OCI-LY1 (cell line): ENCODE measurements at regions not wholly inside any gene's neighbourhood (a gene's known extent, or its start where the extent isn't known, plus 50 kb on each side); places are given as distances from the start of the nearest gene placed in this dataset.

Source experiments
- H2AFZ ChIP-seq: fragments of 200-600 bp; sonication (generic), shearing (Covaris generic); 2 replicates; pipeline ENCODE4 v1.6.0; 2014; ENCODE audit warnings: antibody characterized with exemption, mild to moderate bottlenecking, low read length
- H3F3A ChIP-seq: fragments of 200-600 bp; sonication (generic), shearing (Covaris generic); 2 replicates; pipeline ENCODE4 v1.6.0; 2014; ENCODE audit warnings: mild to moderate bottlenecking, antibody characterized with exemption, low read length, moderate library complexity; ENCODE audit not compliant: insufficient read depth
- H3K27ac ChIP-seq: fragments of 200-600 bp; sonication (generic); 2 replicates; pipeline ENCODE4 v1.5.1; 2014; ENCODE audit warnings: low read length, mixed run types, mild to moderate bottlenecking, low read depth; ENCODE audit not compliant: poor library complexity, severe bottlenecking
- H3K27me3 ChIP-seq: fragments of 200-600 bp; sonication (generic); 2 replicates; pipeline ENCODE4 v1.6.0; 2014; ENCODE audit warnings: antibody characterized with exemption, mild to moderate bottlenecking, low read length, moderate library complexity; ENCODE audit not compliant: insufficient read depth
- H3K36me3 ChIP-seq: fragments of 200-600 bp; sonication (generic); 2 replicates; pipeline ENCODE4 v1.6.1; 2014; ENCODE audit warnings: mild to moderate bottlenecking, antibody characterized with exemption, low read length, moderate library complexity, mixed read lengths; ENCODE audit not compliant: insufficient read depth
- H3K4me1 ChIP-seq: fragments of 200-600 bp; sonication (generic); 2 replicates; pipeline ENCODE4 v1.5.1; 2014; ENCODE audit warnings: mild to moderate bottlenecking, low read length, moderate library complexity; ENCODE audit not compliant: insufficient read depth, severe bottlenecking
- H3K4me2 ChIP-seq: fragments of 200-600 bp; sonication (generic), shearing (Covaris generic); 2 replicates; pipeline ENCODE4 v1.6.1; 2014; ENCODE audit warnings: low read length
- H3K4me3 ChIP-seq: fragments of 200-600 bp; sonication (generic); 2 replicates; pipeline ENCODE4 v1.5.1; 2014; ENCODE audit warnings: low read length, low read depth, mild to moderate bottlenecking, mixed read lengths; ENCODE audit not compliant: poor library complexity, severe bottlenecking
- H3K79me2 ChIP-seq: fragments of 200-600 bp; shearing (Covaris generic); 2 replicates; pipeline ENCODE4 v1.6.1; 2016; ENCODE audit warnings: mixed run types, low read length, mixed read lengths; ENCODE audit not compliant: insufficient read depth
- H3K9ac ChIP-seq: fragments of 200-600 bp; sonication (generic), shearing (Covaris generic); 2 replicates; pipeline ENCODE4 v1.6.1; 2014; ENCODE audit warnings: mild to moderate bottlenecking, low read length, mixed read lengths
- H3K9me2 ChIP-seq: fragments of 200-600 bp; sonication (generic), shearing (Covaris generic); 2 replicates; pipeline ENCODE4 v1.6.1; 2014; ENCODE audit warnings: low read depth, mild to moderate bottlenecking, low read length, mixed read lengths
- H3K9me3 ChIP-seq: fragments of 200-600 bp; shearing (Covaris generic); 2 replicates; pipeline ENCODE4 v1.6.1; 2014; ENCODE audit warnings: low read length, mixed read lengths
- H4K20me1 ChIP-seq: fragments of 200-600 bp; sonication (generic), shearing (Covaris generic); 2 replicates; pipeline ENCODE4 v1.6.0; 2016; ENCODE audit warnings: mild to moderate bottlenecking, low read length; ENCODE audit not compliant: insufficient read depth
- EZH2 ChIP-seq: fragments of 200-600 bp; sonication (generic), shearing (Covaris generic); IDR thresholded peaks from 2 replicates; pipeline ENCODE4 v1.8.0; 2017; ENCODE audit warnings: borderline replicate concordance, mixed run types, mild to moderate bottlenecking, antibody characterized with exemption, low read length, moderate library complexity, mixed read lengths
- TF ChIP-seq, protein P1 (sequence below): fragments of 200-600 bp; sonication (generic), shearing (Covaris generic); IDR thresholded peaks from 2 replicates; pipeline ENCODE4 v1.5.1; 2017; ENCODE audit warnings: mild to moderate bottlenecking, antibody characterized with exemption, low read length, moderate library complexity, mixed read lengths

DNA sequence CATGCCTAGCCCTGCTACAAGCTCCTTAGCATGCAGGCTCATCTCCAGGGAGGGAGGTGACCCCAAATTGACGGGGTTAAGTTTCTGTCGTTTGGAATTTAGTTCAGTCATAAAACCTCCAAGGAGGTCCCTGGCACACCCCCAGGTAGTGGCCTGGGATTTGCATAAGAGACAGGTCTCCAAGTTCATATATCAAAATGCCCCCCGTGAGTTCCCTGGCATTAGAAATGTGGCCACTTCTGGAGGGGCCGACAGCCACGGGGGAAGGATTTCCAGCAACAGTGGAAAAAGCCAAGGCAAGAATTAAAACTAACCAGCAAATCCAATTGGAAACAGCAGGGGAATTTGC is 228.8 kb downstream of the BCL11B start:
- TF ChIP-seq EZH2: no peak
- TF ChIP-seq, protein P1, sequence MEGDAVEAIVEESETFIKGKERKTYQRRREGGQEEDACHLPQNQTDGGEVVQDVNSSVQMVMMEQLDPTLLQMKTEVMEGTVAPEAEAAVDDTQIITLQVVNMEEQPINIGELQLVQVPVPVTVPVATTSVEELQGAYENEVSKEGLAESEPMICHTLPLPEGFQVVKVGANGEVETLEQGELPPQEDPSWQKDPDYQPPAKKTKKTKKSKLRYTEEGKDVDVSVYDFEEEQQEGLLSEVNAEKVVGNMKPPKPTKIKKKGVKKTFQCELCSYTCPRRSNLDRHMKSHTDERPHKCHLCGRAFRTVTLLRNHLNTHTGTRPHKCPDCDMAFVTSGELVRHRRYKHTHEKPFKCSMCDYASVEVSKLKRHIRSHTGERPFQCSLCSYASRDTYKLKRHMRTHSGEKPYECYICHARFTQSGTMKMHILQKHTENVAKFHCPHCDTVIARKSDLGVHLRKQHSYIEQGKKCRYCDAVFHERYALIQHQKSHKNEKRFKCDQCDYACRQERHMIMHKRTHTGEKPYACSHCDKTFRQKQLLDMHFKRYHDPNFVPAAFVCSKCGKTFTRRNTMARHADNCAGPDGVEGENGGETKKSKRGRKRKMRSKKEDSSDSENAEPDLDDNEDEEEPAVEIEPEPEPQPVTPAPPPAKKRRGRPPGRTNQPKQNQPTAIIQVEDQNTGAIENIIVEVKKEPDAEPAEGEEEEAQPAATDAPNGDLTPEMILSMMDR: no peak
- Histone ChIP-seq H3F3A (no peaks in the 10 kb centered on the region), H3K9me3 (no peaks in the 10 kb centered on the region), H3K79me2 (no peaks in the 10 kb centered on the region), H4K20me1 (no peaks in the 10 kb centered on the region), H3K4me1 (no peaks in the 10 kb centered on the region), H3K27me3 (no peaks in the 10 kb centered on the region), H3K9me2 (no peaks in the 10 kb centered on the region), H3K4me3 (no peak overlapping the region), H3K36me3 (no peaks in the 10 kb centered on the region), H3K9ac (no peak overlapping the region), H3K27ac (no peak overlapping the region), H2AFZ (no peak overlapping the region), H3K4me2 (no peak overlapping the region)

DNA sequence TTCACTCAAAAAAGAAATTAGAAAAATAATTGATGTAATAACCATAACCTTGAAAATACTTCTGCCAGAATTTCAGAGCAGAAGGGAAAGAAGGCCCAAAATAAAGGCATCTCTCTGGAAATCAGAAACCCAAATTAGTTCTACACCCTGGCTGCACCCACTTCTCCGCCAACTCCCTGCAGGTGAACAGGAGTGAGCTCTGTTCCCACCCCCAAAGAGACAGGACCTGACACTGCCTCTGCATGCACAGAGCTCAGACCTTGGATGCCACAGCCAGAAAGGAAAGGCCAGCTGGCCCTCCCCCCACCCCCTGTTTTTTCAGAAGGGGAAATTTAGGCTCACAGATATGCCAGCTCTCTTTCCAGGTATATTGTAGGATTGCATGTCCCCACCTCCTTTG is 228.2 kb downstream of the BCL11B start:
- H4K20me1 ChIP-seq: no peaks in the 10 kb centered on the region
- H2AFZ ChIP-seq: no peak overlapping the region
- H3K79me2 ChIP-seq: no peaks in the 10 kb centered on the region
- no peak overlapping the region for H3K4me2 ChIP-seq
- no peak overlapping the region for H3K9ac ChIP-seq
- H3K9me3 ChIP-seq: no peaks in the 10 kb centered on the region
- no peak overlapping the region for H3K4me3 ChIP-seq
- H3K27me3 ChIP-seq: no peaks in the 10 kb centered on the region
- H3K4me1 ChIP-seq: no peaks in the 10 kb centered on the region
- TF ChIP-seq, protein P1: no peak
- TF ChIP-seq EZH2: no peak
- H3K27ac ChIP-seq: no peak overlapping the region
- H3K36me3 ChIP-seq: no peaks in the 10 kb centered on the region
- H3F3A ChIP-seq: no peaks in the 10 kb centered on the region
- H3K9me2 ChIP-seq: no peaks in the 10 kb centered on the region

DNA sequence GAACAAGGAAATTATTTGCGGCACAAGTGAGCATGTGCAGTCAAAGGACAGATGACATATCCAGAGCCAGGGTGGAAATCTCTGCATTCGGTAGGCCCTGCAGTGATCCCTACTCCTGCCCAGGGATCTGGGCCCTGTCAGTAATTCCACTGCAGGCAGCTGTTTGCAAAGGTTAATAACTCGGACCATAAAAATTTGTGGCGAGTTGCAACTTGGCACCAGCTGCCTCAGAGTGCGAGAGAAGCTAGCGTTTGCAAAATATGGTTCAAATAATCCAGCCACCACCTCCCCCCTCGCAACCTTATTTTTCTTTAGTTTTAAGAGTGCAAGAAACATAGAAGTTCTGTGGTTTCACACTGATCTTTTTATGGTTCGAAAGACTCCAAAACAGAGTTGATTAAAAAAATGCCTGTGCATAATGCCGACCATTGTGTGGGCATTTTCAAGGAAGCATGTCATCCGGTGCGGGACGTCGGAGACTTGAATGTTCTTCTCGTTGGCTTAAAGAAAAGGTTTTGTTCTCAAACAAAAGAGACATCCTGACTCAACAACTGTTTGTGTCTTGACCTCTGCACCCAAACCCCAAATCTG is 224.5 kb downstream of the BCL11B start:
- H3F3A ChIP-seq: no peaks in the 10 kb centered on the region
- H3K9me2 ChIP-seq: no peaks in the 10 kb centered on the region
- no peaks in the 10 kb centered on the region for H3K27me3 ChIP-seq
- no peaks in the 10 kb centered on the region for H3K36me3 ChIP-seq
- H3K4me1 ChIP-seq: no peaks in the 10 kb centered on the region
- no peak overlapping the region for H2AFZ ChIP-seq
- no peak for TF ChIP-seq EZH2
- TF ChIP-seq, protein P1: no peak
- H3K9ac ChIP-seq: no peak overlapping the region
- H3K4me3 ChIP-seq: no peak overlapping the region
- no peaks in the 10 kb centered on the region for H3K79me2 ChIP-seq
- H3K27ac ChIP-seq: no peak overlapping the region
- no peaks in the 10 kb centered on the region for H4K20me1 ChIP-seq
- no peaks in the 10 kb centered on the region for H3K9me3 ChIP-seq
- no peak overlapping the region for H3K4me2 ChIP-seq
